Lower leg skin (tissue), 4 donors: ENCODE measurements at regions not wholly inside any gene's neighbourhood (a gene's known extent, or its start where the extent isn't known, plus 50 kb on each side); places are given as distances from the start of the nearest gene placed in this dataset.

ENCODE experiments used
- DNase-seq, 2 donors: peaks; one replicate each; pipeline ENCODE4 v3.0.0-alpha.2; 2019; ENCODE audit warnings: low spot score in 2 of 2
- H3K4me3 ChIP-seq: fragments of 200-600 bp; sonication (generic); 2 replicates; pipeline ENCODE4 v1.5.1; 2017; ENCODE audit warnings: mild to moderate bottlenecking, low read depth; ENCODE audit not compliant: poor library complexity, severe bottlenecking
- POLR2A ChIP-seq, 2 donors: fragments of 450-650 bp; IDR thresholded peaks; one replicate each; pipeline ENCODE4 v1.6.1; 2016 to 2017; ENCODE audit warnings: antibody characterized with exemption in 2 of 2, mild to moderate bottlenecking in 1 of 2, moderate library complexity in 1 of 2
- WGBS, 2 donors: methylation state at CpG; one replicate each; pipeline ENCODE4 v1.1.5; 2018; 5-methylcytosine and 5-hydroxymethylcytosine counted together
- intact Hi-C: fragments of 100-400 bp; cut with DNase I; formaldehyde crosslinking; loops from one replicate; pipeline ENCODE4 v1.15.0; 2023; ENCODE audit warnings: low total_unique reads
- TF ChIP-seq, protein P1 (sequence below), 3 donors: fragments of 450-650 bp; IDR thresholded peaks; one replicate each; pipeline ENCODE4 v1.5.1; 2016; ENCODE audit warnings: antibody characterized with exemption in 3 of 3, mild to moderate bottlenecking in 3 of 3, moderate library complexity in 2 of 3

DNA sequence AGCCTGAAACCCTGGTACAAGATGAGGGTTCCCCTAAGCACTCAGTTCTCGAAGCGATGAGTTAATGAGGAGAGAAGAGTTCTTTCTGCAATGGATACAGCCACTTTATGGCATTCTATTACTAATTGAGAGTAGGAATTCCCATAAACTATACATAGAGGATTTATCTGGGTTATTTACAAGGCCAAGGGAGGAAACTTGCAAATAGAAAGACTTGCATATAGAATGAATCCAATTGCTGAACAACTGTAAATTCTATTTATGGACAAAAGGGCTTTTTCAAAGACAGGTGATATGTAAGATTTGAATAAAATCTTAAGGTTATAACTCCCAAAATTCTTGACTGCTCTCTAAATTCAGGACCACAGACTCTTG, 182.2 kb downstream of the PPARGC1A start:
- DNase-seq = no peak
- no peak overlapping the region for H3K4me3 ChIP-seq
- intact Hi-C loops = no loop called here
- no peak for TF ChIP-seq POLR2A (IDR thresholded peaks at IDR 0.05)
- TF ChIP-seq, protein P1, sequence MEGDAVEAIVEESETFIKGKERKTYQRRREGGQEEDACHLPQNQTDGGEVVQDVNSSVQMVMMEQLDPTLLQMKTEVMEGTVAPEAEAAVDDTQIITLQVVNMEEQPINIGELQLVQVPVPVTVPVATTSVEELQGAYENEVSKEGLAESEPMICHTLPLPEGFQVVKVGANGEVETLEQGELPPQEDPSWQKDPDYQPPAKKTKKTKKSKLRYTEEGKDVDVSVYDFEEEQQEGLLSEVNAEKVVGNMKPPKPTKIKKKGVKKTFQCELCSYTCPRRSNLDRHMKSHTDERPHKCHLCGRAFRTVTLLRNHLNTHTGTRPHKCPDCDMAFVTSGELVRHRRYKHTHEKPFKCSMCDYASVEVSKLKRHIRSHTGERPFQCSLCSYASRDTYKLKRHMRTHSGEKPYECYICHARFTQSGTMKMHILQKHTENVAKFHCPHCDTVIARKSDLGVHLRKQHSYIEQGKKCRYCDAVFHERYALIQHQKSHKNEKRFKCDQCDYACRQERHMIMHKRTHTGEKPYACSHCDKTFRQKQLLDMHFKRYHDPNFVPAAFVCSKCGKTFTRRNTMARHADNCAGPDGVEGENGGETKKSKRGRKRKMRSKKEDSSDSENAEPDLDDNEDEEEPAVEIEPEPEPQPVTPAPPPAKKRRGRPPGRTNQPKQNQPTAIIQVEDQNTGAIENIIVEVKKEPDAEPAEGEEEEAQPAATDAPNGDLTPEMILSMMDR (IDR thresholded peaks at IDR 0.05) = no peak
- 93 to 98% methylated on average over 2 of the region's 2 CpGs for WGBS, 2 donors

DNA sequence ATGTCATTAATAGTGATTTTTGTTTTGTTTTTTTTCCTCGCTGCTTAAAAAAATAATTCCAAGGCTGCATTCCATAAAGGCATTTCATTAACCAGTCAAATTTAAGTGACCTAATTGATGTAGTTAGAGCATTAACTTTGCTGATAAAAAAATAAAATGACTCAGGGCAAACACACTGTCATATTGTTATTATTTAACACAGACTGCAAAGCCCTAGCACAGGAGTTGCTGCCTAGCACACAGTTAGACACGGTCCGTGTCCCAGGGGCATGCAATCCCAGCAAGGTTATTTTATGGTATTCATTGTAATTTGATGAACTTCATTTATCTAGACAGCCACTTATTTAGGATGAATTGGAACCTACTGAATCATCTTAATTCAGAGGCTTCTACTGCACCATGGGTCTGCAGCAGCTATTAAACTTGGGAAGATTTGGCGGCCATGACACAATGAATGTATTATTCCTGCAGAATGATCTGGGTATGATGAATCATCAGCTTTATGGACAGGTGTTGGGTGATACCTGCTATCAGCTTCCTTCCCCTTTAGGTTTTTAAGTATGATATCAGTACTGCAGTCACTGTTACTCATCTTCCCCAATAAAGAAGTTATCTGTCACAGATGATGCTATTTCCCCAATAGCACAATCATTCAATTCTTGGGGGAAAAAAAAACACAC, 182.7 kb downstream of the PPARGC1A start:
- WGBS, 2 donors = 83 to 85% methylated on average over 4 of the region's 4 CpGs
- no peak overlapping the region for H3K4me3 ChIP-seq
- intact Hi-C loops = no loop called here

DNA sequence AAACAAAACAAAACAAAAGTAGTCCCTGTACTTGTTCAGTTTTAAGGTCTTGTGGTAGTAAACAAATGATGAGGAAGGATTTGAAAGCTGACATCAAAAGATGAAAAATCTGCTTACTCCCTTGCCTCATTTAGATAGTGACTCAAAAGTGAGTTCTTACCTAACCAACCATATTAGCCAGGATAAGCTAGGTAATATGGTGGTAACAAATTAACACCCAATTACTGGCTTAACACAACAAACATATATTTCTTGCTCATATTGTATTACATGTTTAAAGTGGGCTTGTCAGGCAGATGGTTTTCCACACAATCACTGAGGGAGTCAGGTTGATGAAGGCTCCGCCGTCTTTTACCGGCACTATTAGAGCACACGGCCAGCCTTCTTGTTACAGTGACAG, 189.7 kb downstream of the PPARGC1A start:
- 97 to 99% methylated on average over 4 of the region's 4 CpGs for WGBS, 2 donors
- no peak overlapping the region for H3K4me3 ChIP-seq
- no peak for DNase-seq
- TF ChIP-seq, protein P1 (IDR thresholded peaks at IDR 0.05) = no peak
- TF ChIP-seq POLR2A (IDR thresholded peaks at IDR 0.05) = no peak
- intact Hi-C loops = no loop called here

More for the DNA sequence above, 182.7 kb downstream of the PPARGC1A start:
- DNase-seq = no peak
- TF ChIP-seq, protein P1 (IDR thresholded peaks at IDR 0.05) = no peak
- TF ChIP-seq POLR2A (IDR thresholded peaks at IDR 0.05) = no peak

DNA sequence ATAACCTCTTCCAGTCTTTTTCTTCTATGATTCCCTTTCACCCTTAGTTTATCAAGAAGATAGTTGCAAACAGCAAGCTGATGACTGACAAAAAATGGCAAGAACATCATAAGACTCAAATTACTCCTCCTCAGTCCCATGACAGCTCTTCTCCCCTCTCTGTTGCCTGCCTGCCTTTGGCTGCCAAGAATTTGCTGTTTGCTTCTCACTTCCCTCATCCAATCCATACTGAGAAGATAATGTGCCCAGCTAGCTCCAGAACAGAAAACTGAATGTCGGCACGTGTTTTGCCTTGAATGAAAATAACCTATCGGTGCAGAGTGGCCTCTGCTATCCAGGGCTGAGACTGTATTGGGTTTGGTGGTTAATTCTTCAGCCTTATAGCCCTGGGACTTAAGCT, 192.1 kb downstream of the PPARGC1A start:
- TF ChIP-seq, protein P1 (IDR thresholded peaks at IDR 0.05) = no peak
- no peak for TF ChIP-seq POLR2A (IDR thresholded peaks at IDR 0.05)
- intact Hi-C loops = no loop called here
- DNase-seq = no peak
- 94 to 96% methylated on average over 3 of the region's 3 CpGs for WGBS, 2 donors
- H3K4me3 ChIP-seq = no peak overlapping the region

DNA sequence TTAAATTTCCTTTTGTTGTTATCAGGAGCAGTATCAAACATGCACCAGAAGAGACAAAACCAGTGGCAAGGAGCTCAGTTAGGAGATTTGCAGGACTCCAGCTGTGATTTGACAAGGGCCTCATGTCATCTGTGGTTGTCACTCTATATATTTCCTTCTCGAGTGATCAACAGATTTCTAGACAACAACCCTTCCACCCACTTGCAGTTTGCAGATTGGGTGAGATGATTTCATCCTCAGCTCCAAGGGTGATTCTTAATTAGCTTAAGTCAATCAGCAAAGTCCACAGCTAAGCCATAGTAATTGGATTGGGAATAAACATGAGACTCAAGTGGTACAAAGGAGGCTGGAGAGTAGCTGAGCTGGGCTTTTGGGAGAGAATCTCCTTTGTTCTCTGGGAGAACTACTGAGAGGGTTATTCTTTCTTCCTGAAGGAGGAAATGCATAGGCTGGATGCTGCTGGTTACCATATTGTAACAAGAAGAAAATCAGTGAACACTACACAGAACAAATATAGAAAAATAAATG, 192.8 kb downstream of the PPARGC1A start:
- H3K4me3 ChIP-seq = no peak overlapping the region
- TF ChIP-seq POLR2A (IDR thresholded peaks at IDR 0.05) = no peak
- TF ChIP-seq, protein P1 (IDR thresholded peaks at IDR 0.05) = no peak
- no peak for DNase-seq
- 68 to 83% methylated on average over 1 of the region's 1 CpG for WGBS, 2 donors
- intact Hi-C loops = no loop called here
